B cell (primary cell): ENCODE measurements at regions not wholly inside any gene's neighbourhood (a gene's known extent, or its start where the extent isn't known, plus 50 kb on each side); places are given as distances from the start of the nearest gene placed in this dataset.

ENCODE experiments used
- ATAC-seq: fragments of 200-7000 bp; cut with Tn5 transposase; one replicate; pipeline ENCODE4 v1.10.0; 2021; ENCODE audit warnings: low read depth, mild to moderate bottlenecking, moderate number of reproducible peaks, moderate library complexity
- CTCF ChIA-PET: fragments of 350-600 bp; sonication (Branson Sonifier 250); formaldehyde crosslinking; loops from one replicate; lab custom pipeline; 2021; ENCODE audit warnings: antibody characterized with exemption, inconsistent platforms; lab: Charles Lee
- POLR2A ChIA-PET: fragments of 350-600 bp; sonication (Branson Sonifier 250); formaldehyde crosslinking; loops from one replicate; lab custom pipeline; 2021; ENCODE audit warnings: antibody characterized with exemption; lab: Charles Lee
- DNase-seq: peaks from one replicate; pipeline ENCODE4 v3.0.0; 2013
- H2AFZ ChIP-seq: 2 replicates; pipeline ENCODE4 v1.6.1; 2012; ENCODE audit warnings: mild to moderate bottlenecking, low read depth, low read length; ENCODE audit not compliant: insufficient read depth, poor library complexity, severe bottlenecking
- H3K27ac ChIP-seq, 2 donors: 1 replicate in 1 of 2; 2 replicates in 1 of 2; pipeline ENCODE4 v1.5.1; 2012 to 2013; ENCODE audit warnings: low read length in 2 of 2, mild to moderate bottlenecking in 2 of 2, moderate library complexity in 1 of 2
- H3K27me3 ChIP-seq, 4 experiments: fragments of 200-600 bp in 1 of 4; sonication (generic) in 1 of 4; replicated peaks in 1 of 4; 1 replicate in 2 of 4; 2 replicates in 2 of 4; pipeline versions ENCODE4 v1.6.1 to v1.7.0; 2013 to 2016; ENCODE audit warnings: low read length in 3 of 4, mild to moderate bottlenecking in 2 of 4, mixed read lengths in 1 of 4, moderate library complexity in 1 of 4; ENCODE audit not compliant: insufficient read depth in 4 of 4, control insufficient read depth in 3 of 4; ENCODE audit errors: control extremely low read depth in 1 of 4
- H3K36me3 ChIP-seq, 2 experiments: replicated peaks in 1 of 2; 1 replicate in 1 of 2; 2 replicates in 1 of 2; pipeline versions ENCODE4 v1.6.1 to v1.7.1; 2013; ENCODE audit warnings: low read length in 1 of 2; ENCODE audit not compliant: insufficient read depth in 2 of 2, control insufficient read depth in 1 of 2; ENCODE audit errors: control extremely low read depth in 1 of 2, extremely low read depth in 1 of 2
- H3K4me1 ChIP-seq, 2 donors: fragments of 200-600 bp in 1 of 2; sonication (generic) in 1 of 2; 1 replicate in 1 of 2; 2 replicates in 1 of 2; pipeline versions ENCODE4 v1.5.1 to v1.6.1; 2013 to 2017; ENCODE audit warnings: low read length in 2 of 2; ENCODE audit not compliant: control insufficient read depth in 2 of 2, insufficient read depth in 2 of 2
- H3K4me2 ChIP-seq: replicated peaks from 2 replicates; pipeline ENCODE3; 2012; ENCODE audit warnings: mild to moderate bottlenecking, low read depth, low read length; ENCODE audit not compliant: poor library complexity, severe bottlenecking
- H3K4me3 ChIP-seq, 5 experiments: fragments of 200-600 bp in 1 of 5; sonication (generic) in 1 of 5; 1 replicate in 3 of 5; 2 replicates in 2 of 5; pipeline versions ENCODE4 v1.5.1 to v1.7.0; 2011 to 2016; ENCODE audit warnings: low read length in 4 of 5, mild to moderate bottlenecking in 4 of 5, low read depth in 2 of 5, control low read depth in 1 of 5, moderate library complexity in 1 of 5; ENCODE audit not compliant: insufficient read depth in 1 of 5; ENCODE audit errors: control extremely low read depth in 1 of 5, extremely low read depth in 1 of 5
- H3K79me2 ChIP-seq: fragments of 200-600 bp; sonication (generic); one replicate; pipeline ENCODE4 v1.6.0; 2016; ENCODE audit warnings: low read length; ENCODE audit not compliant: control insufficient read depth, insufficient read depth
- H3K9ac ChIP-seq: fragments of 200-600 bp; sonication (generic); 2 replicates; pipeline ENCODE4 v1.6.1; 2017; ENCODE audit warnings: mild to moderate bottlenecking, low read length, moderate library complexity
- H3K9me3 ChIP-seq, 3 donors: one replicate each; pipeline versions ENCODE4 v1.6.1 to v1.7.1; 2013; ENCODE audit warnings: low read length in 2 of 3; ENCODE audit not compliant: control insufficient read depth in 2 of 3, insufficient read depth in 1 of 3; ENCODE audit errors: control extremely low read depth in 1 of 3
- H4K20me1 ChIP-seq: 2 replicates; pipeline ENCODE4 v1.6.0; 2012; ENCODE audit warnings: mild to moderate bottlenecking, low read length; ENCODE audit not compliant: insufficient read depth, control insufficient read depth, poor library complexity, severe bottlenecking
- H3K27ac Mint-ChIP-seq: one replicate; pipeline ENCODE4 v1.8.0; 2021; ENCODE audit warnings: mixed read lengths
- H3K27me3 Mint-ChIP-seq: one replicate; pipeline ENCODE4 v1.8.0; 2021; ENCODE audit warnings: mixed read lengths
- H3K4me1 Mint-ChIP-seq: one replicate; pipeline ENCODE4 v1.8.0; 2021; ENCODE audit warnings: mixed read lengths
- H3K4me3 Mint-ChIP-seq: one replicate; pipeline ENCODE4 v1.8.0; 2021; ENCODE audit warnings: mixed read lengths
- H3K9me3 Mint-ChIP-seq: one replicate; pipeline ENCODE4 v1.8.0; 2022; ENCODE audit warnings: mixed read lengths; ENCODE audit not compliant: insufficient read depth
- CTCF ChIP-seq: fragments of 200-600 bp; IDR thresholded peaks from one replicate; pipeline ENCODE4 v1.8.0; 2022; ENCODE audit warnings: antibody characterized with exemption, mild to moderate bottlenecking
- EZH2 ChIP-seq: IDR thresholded peaks from 2 replicates; pipeline ENCODE4 v1.6.1; 2012; ENCODE audit warnings: borderline replicate concordance, low read depth, mild to moderate bottlenecking, moderate library complexity, low read length; ENCODE audit not compliant: insufficient read depth, poor library complexity, severe bottlenecking
- whole genome bisulfite sequencing: methylation state at CpG from one replicate; pipeline ENCODE4 v1.1.5; 2013; ENCODE audit warnings: missing lambda C conversion rate; ENCODE audit not compliant: insufficient coverage; 5-methylcytosine and 5-hydroxymethylcytosine counted together
- intact Hi-C: fragments of 100-400 bp; cut with micrococcal nuclease; formaldehyde crosslinking; loops from one replicate; pipeline ENCODE4 v1.10.0; 2022

- ATAC-seq: no peak
- POLR2A ChIA-PET: no interaction called here
- Histone ChIP-seq H2AFZ (no peak overlapping the region), H4K20me1 (no peaks in the 10 kb centered on the region), H3K4me1 (peaks cover 0 to under 1% of the 10 kb centered on the region in 2 donors), H3K4me2 (no peak overlapping the region), H3K4me3 (no peak overlapping the region), H3K27me3 (no peaks in the 10 kb centered on the region), H3K9me3 (no peaks in the 10 kb centered on the region), H3K9ac (no peak overlapping the region), H3K36me3 (no peaks in the 10 kb centered on the region), H3K79me2 (no peaks in the 10 kb centered on the region), H3K27ac (no peak overlapping the region)
- CTCF ChIA-PET: no interaction called here
- no peak for DNase-seq
- TF ChIP-seq CTCF (no peak), EZH2 (no peak)
- H3K27me3 Mint-ChIP-seq: no peaks in the 10 kb centered on the region
- H3K9me3 Mint-ChIP-seq: no peaks in the 10 kb centered on the region
- intact Hi-C loops: no loop called here
- WGBS: no CpG with 5 or more reads among the region's 1 CpG
- peaks cover 2% of the 10 kb centered on the region for H3K4me1 Mint-ChIP-seq
- no peak overlapping the region for H3K27ac Mint-ChIP-seq
- no peak overlapping the region for H3K4me3 Mint-ChIP-seq
Observed at GRCh38 chr3:23085261-23085660, 117.9 kb upstream of the UBE2E2 start.

- WGBS: 92% methylated on average over 2 of the region's 4 CpGs
- Histone ChIP-seq H3K4me1 (no peaks in the 10 kb centered on the region), H3K4me2 (no peak overlapping the region), H3K27me3 (no peaks in the 10 kb centered on the region), H3K79me2 (no peaks in the 10 kb centered on the region), H3K9me3 (no peaks in the 10 kb centered on the region), H2AFZ (no peak overlapping the region), H3K36me3 (no peaks in the 10 kb centered on the region), H4K20me1 (no peaks in the 10 kb centered on the region), H3K9ac (no peak overlapping the region), H3K27ac (no peak overlapping the region), H3K4me3 (no peak overlapping the region)
- ATAC-seq (no peak), DNase-seq (no peak)
- Mint-ChIP-seq H3K9me3 (no peaks in the 10 kb centered on the region), H3K27ac (no peak overlapping the region), H3K4me3 (no peak overlapping the region), H3K4me1 (no peaks in the 10 kb centered on the region), H3K27me3 (no peaks in the 10 kb centered on the region)
- TF ChIP-seq CTCF: no peak
- TF ChIP-seq EZH2: no peak
- intact Hi-C loops: no loop called here
- ChIA-PET CTCF (no interaction called here), POLR2A (no interaction called here)
Observed at GRCh38 chr3:23086331-23086730, 116.8 kb upstream of the UBE2E2 start.
